OCI-LY3 (cell line): ENCODE measurements at regions not wholly inside any gene's neighbourhood (a gene's known extent, or its start where the extent isn't known, plus 50 kb on each side); places are given as distances from the start of the nearest gene placed in this dataset.

ENCODE experiments used
- CTCF ChIP-seq: fragments of 200-600, 300-600 bp; sonication (generic); IDR thresholded peaks from 2 replicates; pipeline ENCODE4 v1.5.1; 2014; ENCODE audit warnings: antibody characterized with exemption, low read length, low read depth
- EZH2phosphoT487 ChIP-seq: fragments of 200-600 bp; shearing (Covaris generic); IDR thresholded peaks from 2 replicates; pipeline ENCODE4 v1.6.1; 2018; ENCODE audit warnings: antibody characterized with exemption, mixed run types, low read depth

GRCh38 chr2:121075006-121075551 is 209.9 kb downstream of the TFCP2L1 start:
- TF ChIP-seq CTCF (no peak), EZH2phosphoT487 (no peak)
